ENCODE measurements at regions not wholly inside any gene's neighbourhood (a gene's known extent, or its start where the extent isn't known, plus 50 kb on each side); places are given as distances from the start of the nearest gene placed in this dataset.

GRCh38 chr2:18312818-18313217 is 247.6 kb downstream of the RDH14 start:
- TF ChIP-seq, protein P1, sequence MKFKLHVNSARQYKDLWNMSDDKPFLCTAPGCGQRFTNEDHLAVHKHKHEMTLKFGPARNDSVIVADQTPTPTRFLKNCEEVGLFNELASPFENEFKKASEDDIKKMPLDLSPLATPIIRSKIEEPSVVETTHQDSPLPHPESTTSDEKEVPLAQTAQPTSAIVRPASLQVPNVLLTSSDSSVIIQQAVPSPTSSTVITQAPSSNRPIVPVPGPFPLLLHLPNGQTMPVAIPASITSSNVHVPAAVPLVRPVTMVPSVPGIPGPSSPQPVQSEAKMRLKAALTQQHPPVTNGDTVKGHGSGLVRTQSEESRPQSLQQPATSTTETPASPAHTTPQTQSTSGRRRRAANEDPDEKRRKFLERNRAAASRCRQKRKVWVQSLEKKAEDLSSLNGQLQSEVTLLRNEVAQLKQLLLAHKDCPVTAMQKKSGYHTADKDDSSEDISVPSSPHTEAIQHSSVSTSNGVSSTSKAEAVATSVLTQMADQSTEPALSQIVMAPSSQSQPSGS (tag by site-specific recombination; IDR thresholded peaks at IDR 0.05; ENCODE audit: low read depth), result no peak
- TF ChIP-seq, protein P2, sequence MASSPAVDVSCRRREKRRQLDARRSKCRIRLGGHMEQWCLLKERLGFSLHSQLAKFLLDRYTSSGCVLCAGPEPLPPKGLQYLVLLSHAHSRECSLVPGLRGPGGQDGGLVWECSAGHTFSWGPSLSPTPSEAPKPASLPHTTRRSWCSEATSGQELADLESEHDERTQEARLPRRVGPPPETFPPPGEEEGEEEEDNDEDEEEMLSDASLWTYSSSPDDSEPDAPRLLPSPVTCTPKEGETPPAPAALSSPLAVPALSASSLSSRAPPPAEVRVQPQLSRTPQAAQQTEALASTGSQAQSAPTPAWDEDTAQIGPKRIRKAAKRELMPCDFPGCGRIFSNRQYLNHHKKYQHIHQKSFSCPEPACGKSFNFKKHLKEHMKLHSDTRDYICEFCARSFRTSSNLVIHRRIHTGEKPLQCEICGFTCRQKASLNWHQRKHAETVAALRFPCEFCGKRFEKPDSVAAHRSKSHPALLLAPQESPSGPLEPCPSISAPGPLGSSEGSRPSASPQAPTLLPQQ (tag by site-specific recombination; IDR thresholded peaks at IDR 0.05), result no peak
- TF ChIP-seq, protein P3, sequence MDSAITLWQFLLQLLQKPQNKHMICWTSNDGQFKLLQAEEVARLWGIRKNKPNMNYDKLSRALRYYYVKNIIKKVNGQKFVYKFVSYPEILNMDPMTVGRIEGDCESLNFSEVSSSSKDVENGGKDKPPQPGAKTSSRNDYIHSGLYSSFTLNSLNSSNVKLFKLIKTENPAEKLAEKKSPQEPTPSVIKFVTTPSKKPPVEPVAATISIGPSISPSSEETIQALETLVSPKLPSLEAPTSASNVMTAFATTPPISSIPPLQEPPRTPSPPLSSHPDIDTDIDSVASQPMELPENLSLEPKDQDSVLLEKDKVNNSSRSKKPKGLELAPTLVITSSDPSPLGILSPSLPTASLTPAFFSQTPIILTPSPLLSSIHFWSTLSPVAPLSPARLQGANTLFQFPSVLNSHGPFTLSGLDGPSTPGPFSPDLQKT (IDR thresholded peaks at IDR 0.05; ENCODE audit: borderline replicate concordance, low read depth, low read length), result no peak
- TF ChIP-seq ZBTB48 (tag by site-specific recombination; IDR thresholded peaks at IDR 0.05), result no peak
- no peak for TF ChIP-seq ZSCAN30 (tag by site-specific recombination; IDR thresholded peaks at IDR 0.05)
- no peak for TF ChIP-seq CTCF (tag by site-specific recombination; IDR thresholded peaks at IDR 0.05)
- TF ChIP-seq GLI2 (tag by site-specific recombination; IDR thresholded peaks at IDR 0.05; ENCODE audit: borderline replicate concordance, low read depth), result no peak
- TF ChIP-seq REST (tag by site-specific recombination; IDR thresholded peaks at IDR 0.05), result no peak

Measured in HEK293 (cell line).